HG02678 (cell line): ENCODE measurements at regions not wholly inside any gene's neighbourhood (a gene's known extent, or its start where the extent isn't known, plus 50 kb on each side); places are given as distances from the start of the nearest gene placed in this dataset.
"Not testable (repeated sequence)": the region's sequence is repeated elsewhere in the genome, so short reads cannot be mapped to it uniquely, and the experiment has no call there.

Experiments
- ATAC-seq: cut with Tn5 transposase; IDR thresholded peaks from one replicate; pipeline ENCODE4 v1.9.1; 2021; ENCODE audit warnings: mild to moderate bottlenecking, moderate library complexity; ENCODE audit not compliant: unreplicated experiment

DNA sequence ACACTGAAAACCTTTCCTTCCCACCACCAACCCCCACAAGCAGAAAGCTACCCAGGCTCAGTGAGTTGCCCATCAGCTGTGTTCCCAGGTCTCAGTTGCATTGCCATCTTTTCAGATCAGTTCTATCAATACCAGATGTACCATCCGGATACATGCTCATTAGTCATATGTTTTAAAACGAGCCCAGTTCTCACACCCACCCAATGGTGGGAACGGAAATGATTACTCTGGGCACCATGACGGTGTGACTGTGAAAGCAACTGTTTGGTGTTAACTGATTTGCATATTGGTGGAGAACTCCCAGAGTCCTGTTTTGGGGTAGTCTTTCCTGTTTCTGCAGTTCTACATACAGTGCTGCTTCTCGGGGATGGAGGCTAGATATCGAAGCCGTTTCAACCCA, 212.3 kb downstream of the TRIM36 start:
- no peak for ATAC-seq

GRCh38 chr5:114953565-114953964, 216.1 kb downstream of the TRIM36 start:
- no peak for ATAC-seq

DNA sequence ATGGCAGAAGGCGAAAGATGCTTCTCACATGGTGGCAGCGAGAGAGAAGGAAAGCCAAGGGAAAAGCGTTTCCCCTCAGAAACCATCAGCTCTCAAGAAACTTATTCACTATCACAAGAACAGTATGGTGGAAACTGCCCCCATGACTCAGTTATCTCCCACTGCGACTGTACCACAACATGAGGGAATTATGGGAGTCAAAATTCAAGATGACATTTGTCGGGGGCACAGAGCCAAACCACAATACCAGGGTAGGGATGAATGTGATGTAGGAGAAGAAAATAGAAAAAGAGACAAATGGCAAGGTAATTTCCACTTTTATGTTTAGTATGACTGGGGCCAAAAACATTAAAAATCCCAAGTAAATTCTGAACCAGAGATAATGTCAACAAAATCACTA, 216.8 kb downstream of the TRIM36 start:
- ATAC-seq: no peak

- no peak for ATAC-seq
These were observed 220.0 kb downstream of the TRIM36 start for GRCh38 chr5:114949756-114950155.

DNA sequence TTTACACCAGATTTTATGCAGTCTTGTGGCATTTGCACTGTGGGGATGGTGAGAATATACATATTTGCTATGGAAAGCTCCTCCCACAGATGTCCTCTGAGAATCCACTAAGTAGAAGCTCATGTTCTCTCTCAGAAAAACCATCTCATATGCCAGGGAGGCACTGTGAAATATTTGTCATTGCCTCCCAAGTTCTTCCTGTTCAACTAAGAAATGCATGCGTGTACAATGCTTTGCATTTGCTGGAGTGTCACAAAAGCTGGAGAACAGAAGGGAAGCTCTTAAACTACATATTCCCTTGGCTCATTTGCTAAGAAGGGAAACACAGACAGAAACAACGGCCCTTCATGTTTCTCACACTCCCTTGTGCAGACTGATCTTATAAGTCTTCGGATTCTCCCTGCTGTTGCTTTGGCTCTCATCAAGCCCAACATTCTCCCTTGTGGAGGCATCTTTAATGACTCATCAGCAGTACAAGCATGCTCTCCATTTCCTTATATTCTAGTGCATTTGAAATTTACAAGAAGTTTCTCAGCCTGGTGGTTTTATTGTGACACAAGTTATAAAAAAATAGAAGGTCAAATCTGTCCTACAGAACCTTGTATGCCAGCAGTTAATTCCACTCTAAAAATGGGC, 220.6 kb downstream of the TRIM36 start:
- ATAC-seq: no peak

- no peak for ATAC-seq
These were observed 221.3 kb downstream of the TRIM36 start for GRCh38 chr5:114948363-114948762.

- ATAC-seq: no peak
These were observed 229.0 kb downstream of the TRIM36 start for GRCh38 chr5:114940709-114941108.

GRCh38 chr5:114935490-114935889, 234.2 kb downstream of the TRIM36 start:
- ATAC-seq: no peak

DNA sequence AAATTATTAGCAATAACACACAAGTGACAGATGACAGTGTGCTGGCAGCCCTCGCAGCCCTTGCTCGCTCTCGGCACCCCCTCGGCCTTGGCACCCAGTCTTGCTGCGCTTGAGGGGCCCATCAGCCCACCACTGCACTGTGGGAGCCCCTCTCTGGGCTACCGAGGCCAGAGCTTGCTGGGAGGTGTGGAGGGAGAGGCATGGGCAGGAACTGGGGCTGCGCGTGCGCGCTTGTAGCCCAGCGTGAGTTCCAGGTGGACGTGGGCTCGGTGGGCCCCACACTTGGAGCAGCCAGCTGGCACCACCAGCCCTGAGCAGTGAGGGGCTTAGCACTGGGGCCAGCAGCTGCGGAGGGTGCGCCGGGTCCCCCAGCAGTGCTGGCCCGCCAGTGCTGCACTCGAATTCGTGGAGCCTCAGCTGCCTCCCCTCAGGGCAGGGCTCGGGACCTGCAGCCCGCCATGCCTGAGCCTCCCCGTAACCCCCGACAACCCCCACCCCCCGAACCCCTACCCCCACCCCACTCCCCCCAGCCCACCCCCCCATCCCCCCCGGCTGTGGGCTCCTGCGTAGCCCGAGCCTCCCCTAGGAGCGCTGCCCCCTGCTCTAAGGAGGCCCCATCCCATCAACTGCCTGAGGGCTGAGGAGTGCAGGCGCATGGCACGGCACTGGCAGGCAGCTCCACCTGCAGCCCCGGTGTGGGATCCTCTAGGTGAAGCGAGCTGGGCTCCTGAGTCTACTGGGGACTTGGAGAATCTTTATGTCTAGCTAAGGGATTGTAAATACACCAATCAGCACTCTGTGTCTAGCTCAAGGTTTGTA, 240.9 kb downstream of the TRIM36 start:
- no peak for ATAC-seq

DNA sequence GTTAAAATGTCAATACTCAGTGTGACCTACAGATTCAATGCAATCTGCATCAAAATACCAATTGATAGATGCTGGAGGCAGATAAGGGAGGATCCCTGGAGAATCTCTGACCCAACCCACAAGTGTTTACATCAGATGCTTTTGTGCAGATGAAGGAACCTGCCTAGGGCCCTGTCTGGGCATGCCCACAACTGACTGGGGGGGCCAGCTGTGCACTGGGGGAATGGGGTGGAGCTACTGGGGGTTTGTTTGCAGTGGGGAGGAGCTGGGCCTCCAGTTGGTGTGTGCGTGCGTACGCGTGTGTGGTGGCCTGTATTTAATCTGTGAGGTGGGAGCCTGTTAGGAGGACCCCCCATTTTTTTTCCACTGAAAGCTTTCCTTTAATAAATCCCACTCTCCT, 244.9 kb downstream of the TRIM36 start:
- no peak for ATAC-seq

DNA sequence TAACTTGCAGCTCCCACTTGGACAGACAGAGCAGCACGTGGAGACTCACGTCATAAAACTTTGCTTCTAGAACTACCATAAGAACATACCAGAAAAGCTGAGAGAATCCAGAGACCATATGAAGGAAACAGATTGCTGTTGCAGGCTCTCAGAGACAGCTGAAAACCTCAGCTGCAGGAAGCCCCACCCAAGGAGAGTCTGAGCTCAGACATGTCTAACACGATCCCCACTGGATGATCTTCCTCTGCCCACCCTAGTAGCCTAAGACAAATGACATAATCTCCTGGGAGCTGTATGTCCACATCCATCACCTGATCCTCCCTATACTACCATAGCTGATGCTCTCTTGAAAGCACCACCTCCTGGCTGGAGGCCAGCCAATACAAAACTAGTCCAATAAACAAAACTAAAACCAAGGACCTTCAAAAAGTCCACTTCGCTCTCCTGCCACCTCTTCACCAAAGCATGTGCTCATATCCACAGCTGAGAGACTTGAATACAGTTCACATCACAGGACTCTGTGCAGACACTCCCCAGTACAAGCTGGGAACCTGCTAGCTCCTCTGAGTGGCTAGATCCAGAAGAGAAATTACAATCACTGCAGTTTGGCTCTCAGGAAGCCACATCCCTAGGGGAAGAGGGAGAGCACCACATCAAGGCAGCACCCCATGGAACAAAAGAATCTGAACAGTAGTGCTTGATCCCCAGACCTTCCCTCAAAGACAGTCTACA, 257.4 kb downstream of the TRIM36 start:
- no peak for ATAC-seq

DNA sequence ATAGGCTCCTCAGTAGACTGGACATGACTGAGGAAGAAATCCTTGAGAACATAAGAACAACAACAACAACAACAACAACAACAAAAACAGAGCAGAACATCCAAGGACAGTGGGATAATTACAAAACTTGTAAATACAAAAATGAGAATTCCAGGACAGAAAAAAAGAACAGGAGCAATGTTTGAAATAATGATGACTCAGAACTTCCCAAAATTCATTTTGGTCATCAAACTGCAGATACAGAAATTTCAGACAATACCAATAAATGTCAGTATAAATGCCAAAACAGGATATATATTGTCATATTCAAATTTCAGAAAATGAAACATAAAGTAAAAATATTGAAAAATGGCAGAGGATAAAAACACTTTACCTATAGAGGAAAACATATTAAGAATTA, 259.0 kb downstream of the TRIM36 start:
- ATAC-seq: no peak

- no peak for ATAC-seq
These were observed 260.3 kb downstream of the TRIM36 start for GRCh38 chr5:114909424-114909823.

DNA sequence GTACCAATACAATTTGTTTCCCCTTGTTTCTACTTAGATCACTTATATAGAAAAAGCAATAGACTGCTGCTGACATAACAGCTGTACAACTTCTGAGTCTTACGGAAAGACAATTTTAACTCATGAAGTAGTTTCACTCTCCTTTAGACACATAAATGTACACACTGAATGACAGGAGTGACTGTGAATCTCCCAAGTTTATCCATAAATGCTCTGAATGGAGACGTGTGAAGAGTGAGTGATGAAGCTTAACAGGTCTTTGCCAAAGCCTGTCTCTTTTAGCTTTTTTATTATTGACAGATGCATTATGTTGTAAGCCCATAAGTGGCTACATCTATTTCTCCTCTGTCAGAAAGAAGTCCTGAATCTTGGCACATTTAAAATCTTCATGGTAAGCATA, 265.9 kb downstream of the TRIM36 start:
- no peak for ATAC-seq

- ATAC-seq: no peak
These were observed 271.1 kb downstream of the TRIM36 start for GRCh38 chr5:114898602-114899001.

DNA sequence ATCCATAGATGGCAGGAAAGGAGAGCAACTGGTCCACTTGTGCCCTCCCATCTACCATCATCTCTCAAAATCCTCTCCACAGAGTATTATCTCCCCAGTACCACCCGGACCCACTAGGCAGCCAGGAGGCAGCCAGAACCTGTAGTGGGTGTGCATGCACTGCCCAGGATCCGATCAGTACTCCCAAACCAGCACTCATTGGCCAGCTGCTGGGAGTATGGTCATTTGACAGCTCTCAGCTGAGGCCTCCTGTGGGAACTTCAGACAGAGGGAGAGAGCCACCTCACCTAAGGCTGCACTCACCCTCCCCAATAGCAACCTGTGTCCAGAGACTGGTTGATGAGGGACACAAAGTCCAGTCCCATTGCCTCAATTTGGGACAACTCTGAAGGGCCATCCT, 286.0 kb downstream of the TRIM36 start:
- no peak for ATAC-seq

DNA sequence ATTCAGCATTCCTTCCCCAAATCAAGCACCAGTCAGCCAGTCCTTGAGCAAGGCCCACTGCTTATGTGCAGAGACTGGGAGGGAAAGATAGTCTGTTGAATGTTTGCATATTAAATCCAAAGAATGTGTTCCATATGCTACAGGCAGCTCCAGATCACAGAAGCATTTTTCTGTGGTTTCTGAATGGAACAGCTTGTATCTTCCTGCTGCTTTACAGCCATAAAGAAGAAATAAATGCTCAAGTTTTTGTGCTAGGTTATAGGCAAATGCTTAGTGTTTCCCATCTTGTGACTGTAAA, 310.3 kb downstream of the TRIM36 start:
- no peak for ATAC-seq

DNA sequence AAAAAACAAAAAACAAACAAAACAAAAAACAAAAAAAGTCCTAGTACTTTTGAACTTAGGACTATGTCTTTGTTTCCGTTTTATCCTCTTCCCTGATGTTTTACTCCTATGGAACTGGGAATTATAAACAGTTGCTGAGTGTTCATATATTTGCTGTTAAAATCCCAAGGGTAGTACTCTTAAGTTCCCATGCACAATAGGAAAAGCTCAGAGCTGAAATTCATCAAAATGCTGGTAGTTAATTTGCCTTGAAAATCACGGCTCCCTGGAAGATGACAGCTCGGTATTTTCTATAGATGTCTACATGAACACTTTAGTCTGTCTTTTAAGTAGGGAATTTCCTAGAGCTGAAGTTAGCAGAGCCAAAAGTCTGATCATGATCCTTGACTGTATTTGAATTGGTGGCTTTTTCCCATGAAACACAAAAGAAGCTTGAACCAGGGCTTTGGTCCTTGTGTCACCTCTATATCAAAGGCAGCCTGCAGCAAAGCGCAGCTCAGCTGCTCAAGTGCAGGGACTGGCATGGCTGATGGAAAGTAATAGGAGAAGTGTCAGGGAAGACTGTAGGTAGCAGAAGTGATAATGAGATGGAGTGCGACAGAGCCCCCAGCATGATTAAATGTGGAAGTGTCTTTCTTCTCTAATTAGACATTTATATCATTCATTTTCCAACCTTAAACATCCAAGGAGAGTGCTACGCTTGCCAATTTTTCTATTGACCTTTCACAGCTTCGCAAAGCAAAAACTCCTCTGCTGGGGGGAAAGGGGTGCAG, 310.9 kb downstream of the TRIM36 start:
- no peak for ATAC-seq

DNA sequence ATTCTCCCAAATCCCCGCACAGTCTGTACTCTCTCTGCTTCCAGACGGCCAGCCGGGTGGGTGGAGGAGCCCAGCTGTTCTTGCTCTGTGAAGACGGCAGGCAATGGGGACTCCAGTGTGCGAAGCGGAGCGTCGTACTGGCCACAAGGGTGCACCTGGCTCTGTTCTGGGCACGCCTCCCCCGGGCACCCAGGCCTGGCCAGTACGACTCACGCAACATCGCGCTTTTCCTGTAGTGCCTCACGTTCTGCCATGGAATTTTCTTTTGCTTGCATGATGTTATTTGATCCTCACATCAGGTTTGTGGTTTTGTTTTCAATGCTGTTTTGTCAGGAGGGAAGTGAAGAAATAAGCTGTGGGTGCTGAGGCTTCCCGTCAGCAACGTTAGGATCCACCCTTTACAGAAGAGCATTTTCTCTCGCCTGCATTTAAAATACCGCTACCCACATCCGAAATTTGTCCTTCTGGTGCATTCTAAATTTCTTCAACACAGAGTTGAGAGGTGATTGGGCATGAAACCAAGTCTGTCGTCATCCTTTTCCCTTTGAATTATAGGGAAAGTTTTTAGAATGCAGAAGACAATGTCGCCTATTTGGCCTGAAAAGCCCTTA, 311.7 kb downstream of the TRIM36 start:
- ATAC-seq: no peak

GRCh38 chr5:114844711-114845110, 325.0 kb downstream of the TRIM36 start:
- ATAC-seq: not testable (repeated sequence)

- no peak for ATAC-seq
These were observed 330.3 kb downstream of the TRIM36 start for GRCh38 chr5:114839360-114839759.
